Mesothelial cell of epicardium (in vitro differentiated cells): ENCODE measurements at regions not wholly inside any gene's neighbourhood (a gene's known extent, or its start where the extent isn't known, plus 50 kb on each side); places are given as distances from the start of the nearest gene placed in this dataset.

Source experiments
- DNase-seq, 2 experiments: peaks; one replicate each; pipeline ENCODE4 v3.0.0; 2021; ENCODE audit warnings: low spot score in 2 of 2; ENCODE audit not compliant: unreplicated experiment in 2 of 2
- H3K27ac Mint-ChIP-seq: 2 replicates; pipeline ENCODE4 v1.8.0; 2021; ENCODE audit warnings: mixed read lengths
- H3K27me3 Mint-ChIP-seq: 2 replicates; pipeline ENCODE4 v1.8.0; 2021; ENCODE audit warnings: low read depth, mixed read lengths
- H3K36me3 Mint-ChIP-seq: 2 replicates; pipeline ENCODE4 v1.8.0; 2021; ENCODE audit warnings: mixed read lengths
- H3K4me1 Mint-ChIP-seq: 2 replicates; pipeline ENCODE4 v1.8.0; 2021; ENCODE audit warnings: mixed read lengths
- H3K4me3 Mint-ChIP-seq: 2 replicates; pipeline ENCODE4 v1.8.0; 2021; ENCODE audit warnings: mild to moderate bottlenecking, moderate library complexity, mixed read lengths
- H3K9me3 Mint-ChIP-seq: 2 replicates; pipeline ENCODE4 v1.8.0; 2021; ENCODE audit warnings: mixed read lengths
- CTCF ChIP-seq: fragments of 200-600 bp; sonication (generic); IDR thresholded peaks from one replicate; pipeline ENCODE4 v1.5.0; 2021; ENCODE audit warnings: antibody characterized with exemption; ENCODE audit not compliant: unreplicated experiment

GRCh38 chr14:98545181-98545580 lies 726.8 kb downstream of the BCL11B start:
- H3K4me3 Mint-ChIP-seq, result no peak overlapping the region
- no peaks in the 10 kb centered on the region for H3K4me1 Mint-ChIP-seq
- no peaks in the 10 kb centered on the region for H3K36me3 Mint-ChIP-seq
- DNase-seq, result no peak
- TF ChIP-seq CTCF, result no peak
- no peak overlapping the region for H3K27ac Mint-ChIP-seq
- peaks cover 10% of the 10 kb centered on the region for H3K27me3 Mint-ChIP-seq
- no peaks in the 10 kb centered on the region for H3K9me3 Mint-ChIP-seq

GRCh38 chr14:98548071-98548686 lies 723.8 kb downstream of the BCL11B start:
- no peaks in the 10 kb centered on the region for H3K4me1 Mint-ChIP-seq
- peaks cover 8% of the 10 kb centered on the region for H3K27me3 Mint-ChIP-seq
- H3K9me3 Mint-ChIP-seq, result no peaks in the 10 kb centered on the region
- no peak overlapping the region for H3K4me3 Mint-ChIP-seq
- H3K36me3 Mint-ChIP-seq, result no peaks in the 10 kb centered on the region
- DNase-seq, result no peak
- TF ChIP-seq CTCF, result no peak
- no peak overlapping the region for H3K27ac Mint-ChIP-seq

GRCh38 chr14:98551028-98551427 lies 721.0 kb downstream of the BCL11B start:
- H3K4me3 Mint-ChIP-seq, result no peak overlapping the region
- peaks cover 9% of the 10 kb centered on the region for H3K27me3 Mint-ChIP-seq
- H3K27ac Mint-ChIP-seq, result no peak overlapping the region
- peaks cover 7% of the 10 kb centered on the region for H3K9me3 Mint-ChIP-seq
- no peak for DNase-seq
- H3K4me1 Mint-ChIP-seq, result no peaks in the 10 kb centered on the region
- no peaks in the 10 kb centered on the region for H3K36me3 Mint-ChIP-seq
- TF ChIP-seq CTCF, result no peak

- Mint-ChIP-seq H3K27me3 (peaks cover 13% of the 10 kb centered on the region), H3K36me3 (no peaks in the 10 kb centered on the region), H3K9me3 (peaks cover 7% of the 10 kb centered on the region), H3K27ac (no peak overlapping the region), H3K4me1 (no peaks in the 10 kb centered on the region), H3K4me3 (no peak overlapping the region)
- DNase-seq, result no peak
- TF ChIP-seq CTCF, result no peak
Measured at GRCh38 chr14:98555440-98555839, 716.6 kb downstream of the BCL11B start.

DNA sequence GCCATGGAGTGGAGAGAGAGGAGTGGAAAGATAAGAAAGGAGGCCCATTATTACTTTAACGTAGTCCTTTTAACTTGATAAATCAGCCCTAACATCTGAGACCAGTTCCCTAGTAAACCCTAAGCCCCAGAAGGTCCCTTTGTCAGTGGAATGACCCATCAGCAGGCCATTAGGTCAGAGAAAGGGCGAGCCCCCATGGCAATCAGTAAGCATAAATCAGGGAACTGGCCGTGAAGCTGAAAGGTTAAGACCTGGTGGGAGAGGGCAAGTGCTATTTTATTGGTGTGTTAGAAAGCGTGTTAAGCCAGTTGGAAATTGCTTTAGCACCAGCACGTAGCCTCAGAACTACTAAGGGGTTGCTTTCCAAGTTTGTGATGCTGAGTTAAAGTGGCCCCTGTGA lies 708.0 kb downstream of the BCL11B start:
- no peaks in the 10 kb centered on the region for H3K4me1 Mint-ChIP-seq
- DNase-seq, result no peak
- no peak overlapping the region for H3K4me3 Mint-ChIP-seq
- TF ChIP-seq CTCF, result no peak
- peaks cover 42% of the 10 kb centered on the region for H3K27me3 Mint-ChIP-seq
- no peak overlapping the region for H3K27ac Mint-ChIP-seq
- no peaks in the 10 kb centered on the region for H3K9me3 Mint-ChIP-seq
- H3K36me3 Mint-ChIP-seq, result no peaks in the 10 kb centered on the region

GRCh38 chr14:98564541-98564940 lies 707.5 kb downstream of the BCL11B start:
- H3K27me3 Mint-ChIP-seq, result peaks cover 39% of the 10 kb centered on the region
- DNase-seq, result no peak
- H3K4me1 Mint-ChIP-seq, result no peaks in the 10 kb centered on the region
- no peaks in the 10 kb centered on the region for H3K36me3 Mint-ChIP-seq
- no peak for TF ChIP-seq CTCF
- no peak overlapping the region for H3K27ac Mint-ChIP-seq
- H3K4me3 Mint-ChIP-seq, result no peak overlapping the region
- H3K9me3 Mint-ChIP-seq, result no peaks in the 10 kb centered on the region
